ENCODE measurements at regions not wholly inside any gene's neighbourhood (a gene's known extent, or its start where the extent isn't known, plus 50 kb on each side); places are given as distances from the start of the nearest gene placed in this dataset.

DNA sequence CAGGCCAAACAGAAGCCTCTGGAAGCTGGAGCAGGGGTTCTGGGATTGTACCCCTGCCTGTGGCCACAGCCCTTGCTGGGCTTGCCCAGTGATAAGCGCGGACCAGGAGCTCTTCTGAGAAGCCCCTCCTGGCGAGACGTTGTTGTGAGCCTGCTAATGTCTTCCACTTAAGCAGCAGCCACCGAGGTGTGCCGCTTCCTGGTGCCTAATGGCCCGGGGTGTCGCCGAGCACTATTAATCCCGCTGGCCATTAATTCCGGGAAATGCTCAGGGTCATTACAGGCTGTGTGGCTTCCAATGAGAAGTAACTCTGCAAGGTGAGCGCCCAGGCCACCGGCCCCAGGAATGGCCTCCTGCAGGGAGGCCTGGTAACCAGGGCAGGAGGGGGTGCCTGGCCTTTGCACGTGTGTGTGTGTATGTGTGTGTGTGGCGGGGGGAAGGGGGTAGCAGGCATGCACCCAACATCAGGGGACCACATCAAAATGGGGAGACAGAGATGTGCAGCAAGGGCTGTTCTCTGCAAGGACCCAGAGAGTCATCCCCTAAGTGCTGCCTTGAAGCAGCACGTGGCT is 175.0 kb downstream of the URI1 start (continued):
- TF ChIP-seq, protein P1, sequence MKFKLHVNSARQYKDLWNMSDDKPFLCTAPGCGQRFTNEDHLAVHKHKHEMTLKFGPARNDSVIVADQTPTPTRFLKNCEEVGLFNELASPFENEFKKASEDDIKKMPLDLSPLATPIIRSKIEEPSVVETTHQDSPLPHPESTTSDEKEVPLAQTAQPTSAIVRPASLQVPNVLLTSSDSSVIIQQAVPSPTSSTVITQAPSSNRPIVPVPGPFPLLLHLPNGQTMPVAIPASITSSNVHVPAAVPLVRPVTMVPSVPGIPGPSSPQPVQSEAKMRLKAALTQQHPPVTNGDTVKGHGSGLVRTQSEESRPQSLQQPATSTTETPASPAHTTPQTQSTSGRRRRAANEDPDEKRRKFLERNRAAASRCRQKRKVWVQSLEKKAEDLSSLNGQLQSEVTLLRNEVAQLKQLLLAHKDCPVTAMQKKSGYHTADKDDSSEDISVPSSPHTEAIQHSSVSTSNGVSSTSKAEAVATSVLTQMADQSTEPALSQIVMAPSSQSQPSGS (IDR thresholded peaks at IDR 0.05; ENCODE audit: low read length): no peak
- no peak for TF ChIP-seq MXI1 (IDR thresholded peaks at IDR 0.05; ENCODE audit: low read depth, low read length)
- TF ChIP-seq RCOR1 (conservative IDR thresholded peaks at IDR 0.05; ENCODE audit: low read depth, low read length): no peak
- TF ChIP-seq SRF (IDR thresholded peaks at IDR 0.05; ENCODE audit: low read depth in 2 of 2, low read length in 2 of 2): no peak
- no peak for TF ChIP-seq E4F1 (IDR thresholded peaks at IDR 0.05; ENCODE audit: borderline replicate concordance, partially characterized antibody)
- no peak for TF ChIP-seq SUPT20H (IDR thresholded peaks at IDR 0.05; ENCODE audit: borderline replicate concordance, control insufficient read depth, low read depth, low read length)
- TF ChIP-seq KLF5 (IDR thresholded peaks at IDR 0.05; ENCODE audit: partially characterized antibody): no peak
- TF ChIP-seq CBX3 (IDR thresholded peaks at IDR 0.05; ENCODE audit: borderline replicate concordance, low read depth): no peak

- Histone ChIP-seq H3K79me2 (ENCODE audit: control insufficient read depth, insufficient read depth, low read length) (no peaks in the 10 kb centered on the region), H2AFZ (ENCODE audit: control insufficient read depth, low read depth, low read length) (no peak overlapping the region), H3K36me3 (ENCODE audit: control insufficient read depth in 2 of 2, insufficient read depth in 2 of 2, low read length in 1 of 2) (no peaks in the 10 kb centered on the region), H3K9ac (ENCODE audit: control insufficient read depth, insufficient read depth, low read length) (no peak overlapping the region), H3K4me3 (no peak overlapping the region), H3K9me3 (replicated peaks; ENCODE audit: control insufficient read depth, insufficient read depth, low read length) (no peaks in the 10 kb centered on the region), H4K20me1 (ENCODE audit: control insufficient read depth, insufficient read depth) (no peaks in the 10 kb centered on the region), H3K27me3 (replicated peaks in 1 of 2; ENCODE audit: control insufficient read depth in 2 of 2, insufficient read depth in 2 of 2, low read length in 1 of 2) (no peaks in the 10 kb centered on the region), H3K4me2 (ENCODE audit: control insufficient read depth, insufficient read depth) (no peak overlapping the region), H3K27ac (ENCODE audit: control insufficient read depth, insufficient read depth) (no peak overlapping the region), H3K4me1 (ENCODE audit: control insufficient read depth, insufficient read depth, low read length) (no peaks in the 10 kb centered on the region)
- no TSS peak for BruUV-seq (replicated peaks)
- FAIRE-seq: no peak
- no peak for DNase-seq (ENCODE audit: low read depth, low spot score)
- ATAC-seq: no peak
- ChIA-PET SMC1A (ENCODE audit: uncharacterized antibody, unreplicated experiment) (no interaction called here), CTCF (no interaction called here), POLR2A (interaction anchor here (0.6 kb wide), 1 partner anchor 97 kb away, joined by 4 read pairs; no protein-coding TSS in a partner anchor), RAD21 (ENCODE audit: unreplicated experiment) (no interaction called here)
- intact Hi-C loops (cut with micrococcal nuclease; ENCODE audit: unreplicated experiment) (no loop called here), in situ Hi-C loops (cut with MboI) (no loop called here)
- WGBS (ENCODE audit: insufficient coverage, insufficient replicate concordance, low lambda C conversion rate, missing lambda C conversion rate): 35% methylated on average over 12 of the region's 12 CpGs
- TF ChIP-seq TAF1 (IDR thresholded peaks at IDR 0.05; ENCODE audit: borderline replicate concordance, low read depth, low read length) (no peak), SREBF2 (IDR thresholded peaks at IDR 0.05; ENCODE audit: low read length) (no peak), E2F8 (IDR thresholded peaks at IDR 0.05; ENCODE audit: low read depth, partially characterized antibody) (no peak), MYC (IDR thresholded peaks at IDR 0.05; ENCODE audit: insufficient read depth, insufficient read length, insufficient replicate concordance, low read length, severe bottlenecking) (no peak), IRF4 (IDR thresholded peaks at IDR 0.05; ENCODE audit: low read depth, low read length) (no peak), GABPA (IDR thresholded peaks at IDR 0.05; ENCODE audit: low read depth) (no peak), NR2C1 (IDR thresholded peaks at IDR 0.05) (no peak), YBX1 (IDR thresholded peaks at IDR 0.05) (no peak), IKZF1 (conservative IDR thresholded peaks at IDR 0.05) (no peak), SP1 (IDR thresholded peaks at IDR 0.05; ENCODE audit: low read depth, low read length) (no peak)
Measured at GRCh38 chr19:30117636-30118145, 175.7 kb downstream of the URI1 start.
